ENCODE measurements at regions not wholly inside any gene's neighbourhood (a gene's known extent, or its start where the extent isn't known, plus 50 kb on each side); places are given as distances from the start of the nearest gene placed in this dataset.
A peak's percentile ranks its signal among the peaks of the same experiment; 100 is the strongest.

DNA sequence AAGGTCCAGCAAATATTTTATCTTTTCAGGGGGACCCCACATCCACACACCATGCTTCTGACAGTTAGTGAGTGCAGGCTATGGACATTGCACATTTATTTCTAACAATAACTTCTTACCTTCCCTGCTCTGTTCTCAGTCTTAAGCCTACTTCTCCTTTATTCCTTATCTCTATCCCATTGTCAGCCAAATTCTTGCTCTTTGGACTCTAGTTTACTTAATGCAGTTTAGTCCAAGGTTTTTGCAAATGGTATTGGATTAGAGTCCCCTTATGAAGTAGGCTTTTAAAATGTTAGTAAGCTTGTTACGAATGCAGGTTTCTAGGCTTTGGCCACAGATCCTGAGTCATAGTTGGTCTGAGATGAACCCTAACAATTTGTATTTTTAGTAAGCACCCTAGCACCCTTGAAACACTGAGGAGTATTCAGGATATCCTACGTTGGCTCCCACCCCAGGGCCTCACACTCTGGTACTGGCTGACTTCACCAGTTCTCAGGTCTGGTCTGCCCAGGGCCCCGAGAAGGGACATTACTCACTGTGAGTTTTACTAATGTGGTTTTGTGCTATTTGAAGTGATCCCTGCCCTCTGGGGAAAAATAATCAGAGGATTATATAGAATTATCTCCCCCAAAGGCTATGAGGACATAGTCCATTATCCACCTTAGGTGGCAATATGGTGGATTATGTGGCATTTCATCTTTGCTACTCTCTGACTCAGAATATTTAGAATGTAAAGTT lies 239.5 kb downstream of the TGFB2 start:
- DNase-seq: no peak

GRCh38 chr1:218585511-218586184 lies 240.5 kb downstream of the TGFB2 start:
- peak; percentile 82 for DNase-seq

GRCh38 chr1:218587900-218588299 lies 242.8 kb downstream of the TGFB2 start:
- DNase-seq: no peak

- DNase-seq: no peak
Observed at GRCh38 chr1:218588540-218589172, 243.5 kb downstream of the TGFB2 start.

DNA sequence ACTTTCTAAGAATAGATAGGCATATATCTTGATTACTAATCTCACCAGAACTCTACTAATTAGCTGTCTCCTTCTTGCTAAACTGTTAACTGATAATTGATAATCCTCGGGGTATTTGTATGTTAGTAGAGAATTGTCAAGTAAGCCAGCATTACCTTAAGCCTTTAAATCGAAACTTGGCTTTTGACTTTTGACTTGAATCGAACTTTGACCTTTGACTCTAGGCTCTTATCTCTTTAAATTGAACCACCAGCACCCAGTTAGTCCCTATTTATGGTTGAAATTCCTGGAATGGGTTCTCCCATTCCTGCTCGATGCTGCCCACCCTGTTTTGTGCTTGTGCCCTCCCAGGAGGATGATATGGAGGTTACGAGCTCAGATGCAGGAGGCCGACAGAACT lies 244.4 kb downstream of the TGFB2 start:
- DNase-seq: no peak

DNA sequence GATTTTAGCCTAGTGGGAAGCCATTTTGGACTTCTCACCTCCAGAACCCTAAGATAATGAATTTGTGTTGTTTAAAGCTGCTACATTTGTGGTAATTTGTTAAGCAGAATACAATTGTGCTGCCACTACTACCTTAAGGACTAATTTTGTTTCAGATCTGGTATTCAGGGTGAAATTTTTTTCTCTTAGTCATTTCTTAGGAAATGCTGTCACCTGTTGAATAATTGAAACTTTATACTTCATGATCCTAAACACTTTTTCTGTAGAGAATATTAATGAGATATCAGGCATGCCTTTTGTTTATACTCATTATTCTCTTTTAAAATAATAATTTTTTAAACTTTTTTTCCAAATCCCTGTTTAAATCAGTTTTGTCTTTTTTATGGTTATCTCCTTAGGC lies 246.8 kb downstream of the TGFB2 start:
- DNase-seq: no peak

GRCh38 chr1:218592688-218593087 lies 247.6 kb downstream of the TGFB2 start:
- no peak for DNase-seq

DNA sequence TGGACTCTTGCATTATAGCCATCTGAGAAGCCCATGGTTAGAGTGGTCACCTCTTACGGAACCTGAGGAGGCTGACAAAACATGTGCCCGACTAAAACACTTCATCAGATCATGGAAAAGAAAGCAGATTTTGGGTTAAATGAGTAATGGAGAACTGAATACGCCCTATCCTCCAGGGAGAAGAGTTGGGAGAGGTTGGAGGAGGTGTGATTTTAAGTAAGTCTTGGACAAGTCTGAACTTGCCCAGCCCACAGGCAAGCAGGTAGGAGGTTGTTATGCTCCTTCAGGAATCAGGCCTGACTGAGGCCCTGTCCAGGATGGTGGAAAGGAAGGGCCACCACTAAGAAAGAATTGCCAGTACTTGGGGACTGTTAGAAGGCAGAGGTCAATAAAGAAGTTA lies 255.8 kb downstream of the TGFB2 start:
- DNase-seq: no peak

DNA sequence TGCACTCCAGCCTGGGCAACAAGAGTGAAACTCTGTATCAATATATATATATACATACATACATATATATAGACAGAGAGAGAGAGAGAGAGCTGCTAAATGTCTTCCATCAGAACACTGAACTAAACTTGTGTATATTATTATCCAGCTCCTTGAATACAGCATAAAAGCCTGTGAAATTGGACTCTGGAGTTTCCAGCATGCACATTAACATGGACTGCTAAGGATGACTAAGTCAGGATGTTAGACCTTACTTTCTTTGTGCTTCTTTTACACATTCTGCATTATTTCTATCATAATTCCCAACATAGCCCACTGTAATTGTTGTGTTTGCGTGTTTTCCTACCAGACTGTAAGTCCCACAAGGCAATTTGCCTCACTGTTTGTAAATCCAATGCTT lies 259.1 kb downstream of the TGFB2 start:
- no peak for DNase-seq

- DNase-seq: no peak
Observed at GRCh38 chr1:218611916-218612585, 266.9 kb downstream of the TGFB2 start.

GRCh38 chr1:218613105-218613504 lies 268.0 kb downstream of the TGFB2 start:
- no peak for DNase-seq

DNA sequence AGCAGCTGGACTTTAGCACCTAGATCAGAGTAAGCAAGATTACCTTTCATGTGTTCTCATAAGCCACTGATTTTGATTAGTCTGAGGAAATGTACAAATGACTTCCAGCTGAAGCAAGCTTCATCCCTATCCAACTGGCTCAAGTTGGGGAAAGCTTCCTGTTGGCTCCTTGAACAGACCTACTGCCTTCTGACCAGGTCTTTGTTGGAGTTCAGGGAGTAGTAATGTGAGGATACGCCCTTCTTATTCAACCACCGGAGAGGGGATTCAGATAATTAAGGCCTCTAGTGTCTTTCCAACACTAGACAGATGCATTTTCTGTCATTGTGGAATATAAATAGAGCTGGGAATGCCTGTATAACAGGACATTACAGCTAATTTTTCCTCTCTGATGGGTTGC lies 268.9 kb downstream of the TGFB2 start:
- no peak for DNase-seq

DNA sequence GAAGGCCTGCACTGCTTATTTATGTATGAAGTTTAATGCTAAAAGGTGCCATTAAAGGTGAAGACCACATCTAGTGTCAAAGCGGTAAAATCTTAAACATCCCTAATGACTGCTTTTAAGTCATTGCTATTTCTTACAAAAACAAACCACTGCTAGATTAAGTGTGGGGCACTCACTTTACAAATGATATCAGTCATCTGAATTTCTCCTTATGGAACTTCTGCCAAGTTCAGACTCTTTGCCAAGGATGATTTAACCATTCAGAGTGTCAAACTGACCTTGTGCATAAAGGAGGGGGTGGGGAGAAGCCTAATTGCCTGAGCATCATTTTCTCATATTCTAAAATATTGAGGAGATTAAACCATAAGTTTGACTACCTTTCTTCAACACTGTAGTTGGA lies 271.5 kb downstream of the TGFB2 start:
- no peak for DNase-seq

DNA sequence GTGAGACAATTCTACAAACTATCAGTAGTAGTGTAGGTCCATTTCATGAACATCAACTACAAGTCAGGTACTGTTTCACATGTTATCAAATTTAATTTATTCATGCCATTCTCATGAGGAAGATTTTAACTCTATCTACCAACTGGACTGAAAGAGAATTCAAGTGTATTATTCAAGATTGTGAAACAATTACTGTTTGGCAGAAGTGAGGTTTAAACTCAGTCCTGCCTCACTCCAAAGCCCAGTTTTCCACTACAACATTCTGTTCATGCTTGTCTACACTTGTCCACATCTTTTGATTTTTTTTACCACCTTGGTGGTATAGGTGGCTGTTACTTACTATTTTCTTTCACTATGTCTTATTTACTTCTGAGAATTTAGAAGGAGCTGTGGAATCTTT lies 272.9 kb downstream of the TGFB2 start:
- DNase-seq: no peak

DNA sequence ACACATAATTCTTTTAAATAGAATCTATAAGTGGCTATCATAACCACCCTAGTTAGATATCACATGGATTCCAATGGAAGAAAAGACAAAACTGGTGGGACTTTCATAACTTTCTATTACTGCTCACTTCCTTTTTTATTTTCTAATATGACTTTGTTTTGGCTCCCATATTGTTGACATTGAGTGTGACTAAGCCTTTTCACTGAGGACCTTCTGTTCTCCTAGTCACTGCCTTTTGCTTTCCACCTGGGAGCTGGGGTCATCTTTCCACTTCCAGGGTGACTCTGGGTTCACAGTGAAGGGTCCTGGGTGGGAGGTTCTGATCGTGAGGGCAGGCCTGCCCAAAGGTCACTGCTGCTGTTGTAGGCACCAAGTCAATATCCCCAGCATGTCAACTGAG lies 275.8 kb downstream of the TGFB2 start:
- no peak for DNase-seq

GRCh38 chr1:218624052-218624451 lies 278.9 kb downstream of the TGFB2 start:
- no peak for DNase-seq

- no peak for DNase-seq
Observed at GRCh38 chr1:218625393-218625792, 280.3 kb downstream of the TGFB2 start.

DNA sequence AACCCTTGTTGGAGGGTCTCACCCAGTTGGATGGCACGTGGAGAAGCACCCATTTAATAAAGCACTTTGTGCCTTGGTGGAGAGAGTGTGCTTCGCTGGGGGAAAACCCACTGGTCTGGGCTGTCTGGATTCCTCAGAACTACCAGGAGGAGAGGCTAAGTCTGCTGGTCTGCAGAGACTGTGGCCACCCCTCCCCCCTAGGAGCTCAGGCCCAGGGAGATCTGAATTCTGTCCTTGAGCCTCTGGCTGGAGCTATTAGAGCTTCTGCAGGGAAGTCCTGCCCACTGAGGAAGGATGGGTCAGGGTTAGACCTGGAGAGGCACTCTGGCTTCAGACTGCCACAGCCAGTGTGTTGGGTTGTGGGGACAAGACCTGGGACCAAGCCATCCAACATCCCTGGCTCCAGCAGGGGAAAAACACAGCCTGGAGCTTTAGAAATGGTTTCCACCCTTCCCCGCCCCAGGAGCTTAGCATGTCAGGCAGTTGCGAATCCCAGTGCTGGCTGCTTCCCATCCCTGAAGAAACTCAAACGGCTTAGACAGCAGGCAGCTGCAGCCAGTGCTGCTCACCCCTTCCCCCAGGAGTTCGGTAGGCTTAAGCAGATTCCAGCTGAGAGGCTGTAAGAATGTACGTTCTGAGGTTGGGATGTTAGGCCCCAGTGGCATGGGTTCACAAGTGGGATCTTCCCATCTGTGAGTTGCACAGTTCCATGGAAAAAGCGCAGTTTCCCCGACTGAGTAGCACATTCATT lies 288.3 kb downstream of the TGFB2 start:
- peak; percentile 67 for DNase-seq

GRCh38 chr1:218634212-218634611 lies 289.1 kb downstream of the TGFB2 start:
- no peak for DNase-seq

GRCh38 chr1:218636548-218636947 lies 291.4 kb downstream of the TGFB2 start:
- no peak for DNase-seq

DNA sequence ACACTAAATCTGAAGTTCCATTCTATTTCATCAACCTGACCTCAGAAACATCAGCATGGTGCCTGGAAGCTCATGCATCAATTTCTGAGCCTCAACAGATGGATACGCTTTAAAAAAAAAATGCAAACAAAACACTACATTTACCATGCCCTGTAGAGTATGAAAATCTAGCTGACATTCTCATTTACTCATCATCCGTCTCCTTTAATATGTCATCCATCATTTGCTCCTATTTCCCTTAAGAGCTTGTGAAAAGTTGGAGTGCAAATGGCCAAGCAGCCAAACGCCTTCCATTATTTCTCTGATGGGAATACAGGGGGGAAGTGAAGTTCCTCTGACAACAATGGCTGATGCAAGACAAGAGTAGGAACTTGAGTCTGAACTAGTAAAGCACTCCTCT lies 295.0 kb downstream of the TGFB2 start:
- no peak for DNase-seq

DNA sequence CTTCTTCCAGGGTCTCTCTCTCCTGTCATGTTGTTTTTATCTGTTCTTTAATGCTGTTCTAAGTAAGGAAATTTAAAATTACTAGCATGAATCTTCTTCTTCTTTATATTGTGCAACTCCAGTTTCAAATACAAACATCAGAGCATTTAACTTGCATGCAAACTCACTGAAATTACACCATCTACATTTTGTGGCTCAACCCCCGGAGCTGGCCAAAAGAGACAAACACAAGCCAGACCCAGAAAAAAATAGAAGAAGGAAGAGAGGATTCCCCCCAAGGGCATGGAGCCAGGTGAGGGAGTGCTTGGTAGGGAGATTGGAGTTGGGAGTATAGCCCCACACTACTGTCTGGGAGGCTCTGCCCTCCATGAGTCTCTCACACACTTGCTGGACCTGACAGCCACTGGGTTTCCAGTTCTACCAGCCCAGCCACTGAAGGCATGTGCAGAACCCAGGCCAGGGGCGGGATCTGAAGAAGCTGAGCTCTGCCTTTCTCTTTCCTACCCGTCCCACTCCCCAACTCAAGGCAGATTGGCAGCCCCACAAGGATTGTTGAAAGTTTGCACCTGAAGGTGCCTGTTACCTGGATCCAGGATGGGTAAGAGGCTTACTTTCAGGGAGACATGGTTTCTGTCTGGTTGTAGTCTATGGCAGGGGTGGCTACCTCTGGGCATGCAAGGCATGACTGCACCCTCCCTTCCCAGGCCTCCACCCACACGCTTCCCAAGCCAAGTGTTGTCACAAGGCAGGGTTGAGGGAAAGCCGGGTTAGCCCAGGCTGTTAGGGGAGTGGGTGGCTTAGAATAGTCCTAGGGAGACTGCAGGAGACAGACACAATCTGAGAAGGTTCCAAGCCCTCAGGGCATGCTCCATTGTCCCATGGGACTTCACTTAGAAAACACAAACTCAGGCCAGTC lies 297.2 kb downstream of the TGFB2 start:
- DNase-seq: no peak
